Prostate gland (tissue), 2 donors: ENCODE measurements at regions not wholly inside any gene's neighbourhood (a gene's known extent, or its start where the extent isn't known, plus 50 kb on each side); places are given as distances from the start of the nearest gene placed in this dataset.

Experiments
- CTCF ChIP-seq, 4 experiments: fragments of 200-600 bp in 2 of 4; fragments of 450-650 bp in 2 of 4; sonication (generic) in 2 of 4; IDR thresholded peaks; 1 replicate in 3 of 4; 2 replicates in 1 of 4; pipeline ENCODE4 v1.5.1; 2016 to 2019; ENCODE audit warnings: antibody characterized with exemption in 4 of 4, mild to moderate bottlenecking in 2 of 4, moderate library complexity in 2 of 4
- POLR2A ChIP-seq: fragments of 450-650 bp; IDR thresholded peaks from one replicate; pipeline ENCODE4 v1.6.1; 2016; ENCODE audit warnings: antibody characterized with exemption, mild to moderate bottlenecking

GRCh38 chr13:103134271-103134670, 68.1 kb upstream of the SLC10A2 start:
- TF ChIP-seq POLR2A (no peak), CTCF (IDR thresholded peaks at IDR 0.05) (no peak)
